H1 (cell line): ENCODE measurements at regions not wholly inside any gene's neighbourhood (a gene's known extent, or its start where the extent isn't known, plus 50 kb on each side); places are given as distances from the start of the nearest gene placed in this dataset.

Experiments
- CTCF ChIA-PET: fragments of 300-600 bp; sonication (Branson Sonifier 250); formaldehyde crosslinking; loops from one replicate; lab custom pipeline; 2021; ENCODE audit not compliant: partially characterized antibody; lab: Charles Lee
- POLR2A ChIA-PET: fragments of 300-600 bp; sonication (Branson Sonifier 250); formaldehyde crosslinking; loops from one replicate; lab custom pipeline; 2021; ENCODE audit warnings: inconsistent platforms; ENCODE audit not compliant: partially characterized antibody; lab: Charles Lee
- DNase-seq, 2 experiments: peaks; one replicate each; pipeline versions ENCODE4 v3.0.0 to v3.0.0-alpha.2; 2010 to 2022; ENCODE audit warnings: low spot score in 2 of 2, low read depth in 1 of 2, mixed read lengths in 1 of 2
- FAIRE-seq: peaks from 2 replicates; lab custom pipeline; 2011; peaks lifted over from hg19 to GRCh38; lab: Jason Lieb, UNC
- H2AFZ ChIP-seq: 2 replicates; pipeline ENCODE4 v1.8.1; 2012; ENCODE audit warnings: low read length, inconsistent platforms
- H2AK5ac ChIP-seq: 2 replicates; pipeline ENCODE4 v1.6.1; 2013; ENCODE audit warnings: low read depth, low read length
- H2BK120ac ChIP-seq: replicated peaks from 2 replicates; pipeline ENCODE3; 2013; ENCODE audit warnings: low read depth, low read length, inconsistent platforms
- H2BK12ac ChIP-seq: 2 replicates; pipeline ENCODE4 v1.6.1; 2013; ENCODE audit warnings: low read depth, low read length
- H2BK15ac ChIP-seq: 2 replicates; pipeline ENCODE4 v1.6.1; 2013; ENCODE audit warnings: low read length
- H2BK20ac ChIP-seq: 2 replicates; pipeline ENCODE4 v1.6.1; 2013; ENCODE audit warnings: low read length
- H2BK5ac ChIP-seq: 2 replicates; pipeline ENCODE4 v1.6.1; 2013; ENCODE audit warnings: low read depth, low read length
- H3K14ac ChIP-seq: 2 replicates; pipeline ENCODE4 v1.6.1; 2013; ENCODE audit warnings: inconsistent platforms; ENCODE audit not compliant: insufficient read length
- H3K18ac ChIP-seq: 2 replicates; pipeline ENCODE4 v1.6.1; 2013; ENCODE audit warnings: low read length; ENCODE audit errors: extremely low read depth
- H3K23ac ChIP-seq: 2 replicates; pipeline ENCODE4 v1.6.1; 2013; ENCODE audit warnings: inconsistent platforms; ENCODE audit not compliant: insufficient read length
- H3K23me2 ChIP-seq: 2 replicates; pipeline ENCODE4 v1.6.1; 2013; ENCODE audit warnings: low read depth, low read length
- H3K27ac ChIP-seq: 2 replicates; pipeline ENCODE4 v1.6.1; 2011; ENCODE audit warnings: low read depth, low read length, inconsistent platforms
- H3K27me3 ChIP-seq, 4 experiments: replicated peaks in 1 of 4; 1 replicate in 1 of 4; 2 replicates in 3 of 4; pipeline versions ENCODE4 v1.6.1 to v1.8.1; 2011 to 2013; ENCODE audit warnings: low read length in 3 of 4, mild to moderate bottlenecking in 3 of 4, inconsistent platforms in 2 of 4, mixed read lengths in 2 of 4, moderate library complexity in 1 of 4; ENCODE audit not compliant: control insufficient read depth in 3 of 4, insufficient read depth in 3 of 4; ENCODE audit errors: extremely low read depth in 1 of 4
- H3K36me3 ChIP-seq, 4 experiments: 2 replicates each; pipeline versions ENCODE4 v1.6.1 to v1.8.1; 2011 to 2013; ENCODE audit warnings: mild to moderate bottlenecking in 4 of 4, low read length in 3 of 4, moderate library complexity in 2 of 4, control low read depth in 1 of 4, inconsistent platforms in 1 of 4; ENCODE audit not compliant: insufficient read depth in 4 of 4, control insufficient read depth in 2 of 4
- H3K4ac ChIP-seq: replicated peaks from 2 replicates; pipeline ENCODE3; 2013; ENCODE audit warnings: low read length, low read depth, mixed read lengths, inconsistent platforms; ENCODE audit not compliant: insufficient read length
- H3K4me1 ChIP-seq, 4 experiments: replicated peaks in 1 of 4; 1 replicate in 1 of 4; 2 replicates in 3 of 4; pipeline versions ENCODE4 v1.6.1 to v1.8.1; 2011 to 2013; ENCODE audit warnings: low read length in 3 of 4, inconsistent platforms in 2 of 4, mixed read lengths in 1 of 4; ENCODE audit not compliant: insufficient read depth in 4 of 4, control insufficient read depth in 3 of 4
- H3K4me2 ChIP-seq, 2 experiments: 2 replicates each; pipeline versions ENCODE4 v1.6.1 to v1.8.1; 2011 to 2013; ENCODE audit warnings: low read depth in 2 of 2, low read length in 2 of 2, control low read depth in 1 of 2, inconsistent platforms in 1 of 2, mild to moderate bottlenecking in 1 of 2; ENCODE audit not compliant: insufficient read depth in 1 of 2
- H3K4me3 ChIP-seq, 4 experiments: fragments of 200-600, 300-600 bp in 1 of 4; sonication (generic), shearing (Covaris generic), sonication (Bioruptor Twin) in 1 of 4; 2 replicates each; pipeline versions ENCODE4 v1.5.1 to v1.8.1; 2011 to 2016; ENCODE audit warnings: low read length in 4 of 4, low read depth in 3 of 4, control low read depth in 2 of 4, inconsistent platforms in 2 of 4, mild to moderate bottlenecking in 2 of 4, mixed read lengths in 1 of 4, moderate library complexity in 1 of 4; ENCODE audit not compliant: insufficient read depth in 2 of 4; ENCODE audit errors: extremely low read depth in 1 of 4
- H3K56ac ChIP-seq: replicated peaks from 2 replicates; pipeline ENCODE3; 2013; ENCODE audit warnings: low read depth, mild to moderate bottlenecking, mixed read lengths, low read length, inconsistent platforms; ENCODE audit not compliant: insufficient read length
- H3K79me1 ChIP-seq: 2 replicates; pipeline ENCODE4 v1.6.1; 2013; ENCODE audit warnings: low read depth, low read length, control low read depth
- H3K79me2 ChIP-seq, 2 experiments: 2 replicates each; pipeline versions ENCODE4 v1.6.1 to v1.8.1; 2012 to 2013; ENCODE audit warnings: low read length in 2 of 2, mild to moderate bottlenecking in 2 of 2, inconsistent platforms in 1 of 2; ENCODE audit not compliant: insufficient read depth in 2 of 2, control insufficient read depth in 1 of 2
- H3K9ac ChIP-seq, 4 experiments: replicated peaks in 1 of 4; 1 replicate in 1 of 4; 2 replicates in 3 of 4; pipeline versions ENCODE4 v1.6.1 to v1.8.1; 2011 to 2013; ENCODE audit warnings: low read depth in 3 of 4, low read length in 3 of 4, control low read depth in 2 of 4, mild to moderate bottlenecking in 2 of 4, moderate library complexity in 2 of 4, inconsistent platforms in 1 of 4; ENCODE audit errors: extremely low read depth in 1 of 4
- H3K9me3 ChIP-seq, 2 experiments: 2 replicates each; pipeline versions ENCODE4 v1.6.1 to v1.8.1; 2012 to 2013; ENCODE audit warnings: mild to moderate bottlenecking in 2 of 2, moderate library complexity in 2 of 2, control low read depth in 1 of 2, inconsistent platforms in 1 of 2, low read depth in 1 of 2, low read length in 1 of 2, mixed read lengths in 1 of 2; ENCODE audit not compliant: insufficient read depth in 2 of 2
- H4K20me1 ChIP-seq, 2 experiments: replicated peaks in 1 of 2; 2 replicates each; pipeline versions ENCODE3 to v1.8.1; 2011 to 2013; ENCODE audit warnings: inconsistent platforms in 2 of 2, low read length in 2 of 2, mild to moderate bottlenecking in 1 of 2; ENCODE audit not compliant: insufficient read depth in 2 of 2, control insufficient read depth in 1 of 2
- H4K5ac ChIP-seq: 2 replicates; pipeline ENCODE4 v1.6.1; 2013; ENCODE audit warnings: low read length, low read depth, mixed read lengths, inconsistent platforms; ENCODE audit not compliant: insufficient read length
- H4K8ac ChIP-seq: 2 replicates; pipeline ENCODE4 v1.8.0; 2013; ENCODE audit warnings: mild to moderate bottlenecking, moderate library complexity, low read length, inconsistent platforms; ENCODE audit not compliant: insufficient read depth; ENCODE audit errors: extremely low read depth
- H4K91ac ChIP-seq: replicated peaks from 2 replicates; pipeline ENCODE3; 2013; ENCODE audit warnings: low read length, mixed read lengths, inconsistent platforms; ENCODE audit not compliant: insufficient read length
- BACH1 ChIP-seq: IDR thresholded peaks from 2 replicates; pipeline ENCODE4 v1.6.1; 2012; ENCODE audit warnings: low read length, improper control_type of control experiment
- BRCA1 ChIP-seq: IDR thresholded peaks from 2 replicates; pipeline ENCODE4 v1.6.1; 2012; ENCODE audit warnings: low read depth, low read length, improper control_type of control experiment
- CHD2 ChIP-seq: IDR thresholded peaks from 2 replicates; pipeline ENCODE4 v1.6.1; 2012; ENCODE audit warnings: low read length, improper control_type of control experiment
- EGR1 ChIP-seq: IDR thresholded peaks from 2 replicates; pipeline ENCODE4 v1.6.1; 2011; ENCODE audit warnings: low read depth, low read length, borderline replicate concordance
- EP300 ChIP-seq, 2 experiments: IDR thresholded peaks; 1 replicate in 1 of 2; 2 replicates in 1 of 2; pipeline ENCODE4 v1.6.1; 2011 to 2012; ENCODE audit warnings: low read depth in 2 of 2, low read length in 2 of 2, mild to moderate bottlenecking in 2 of 2, borderline replicate concordance in 1 of 2, inconsistent platforms in 1 of 2, moderate library complexity in 1 of 2
- HDAC2 ChIP-seq, 2 experiments: fragments of 300-600 bp in 1 of 2; sonication (generic) in 1 of 2; IDR thresholded peaks; 2 replicates each; pipeline ENCODE4 v1.6.1; 2011 to 2012; ENCODE audit warnings: low read depth in 2 of 2, low read length in 2 of 2, mild to moderate bottlenecking in 2 of 2, moderate library complexity in 2 of 2, borderline replicate concordance in 1 of 2, inconsistent platforms in 1 of 2
- JUN ChIP-seq: IDR thresholded peaks from 2 replicates; pipeline ENCODE4 v1.6.1; 2011; ENCODE audit warnings: low read depth, mild to moderate bottlenecking, improper control_type of control experiment, low read length
- KDM5A ChIP-seq: fragments of 200-600 bp; IDR thresholded peaks from 2 replicates; pipeline ENCODE4 v1.7.1; 2012; ENCODE audit warnings: mild to moderate bottlenecking, low read length, inconsistent platforms, mixed read lengths
- MAFK ChIP-seq: IDR thresholded peaks from 2 replicates; pipeline ENCODE4 v1.6.1; 2012; ENCODE audit warnings: low read depth, mild to moderate bottlenecking, improper control_type of control experiment, low read length
- NRF1 ChIP-seq: IDR thresholded peaks from 2 replicates; pipeline ENCODE4 v1.6.1; 2011; ENCODE audit warnings: mild to moderate bottlenecking, low read depth, low read length, improper control_type of control experiment
- RNF2 ChIP-seq: fragments of 200-900, 300-1000 bp; sonication (generic); IDR thresholded peaks from 2 replicates; pipeline ENCODE4 v1.7.1; 2016; ENCODE audit warnings: borderline replicate concordance, low read depth, mild to moderate bottlenecking, antibody characterized with exemption, low read length; ENCODE audit not compliant: poor library complexity, severe bottlenecking; ENCODE audit errors: missing control alignments
- SP1 ChIP-seq: IDR thresholded peaks from 2 replicates; pipeline ENCODE4 v1.6.1; 2011; ENCODE audit warnings: low read depth, low read length
- SP2 ChIP-seq: IDR thresholded peaks from 2 replicates; pipeline ENCODE4 v1.6.1; 2012; ENCODE audit warnings: mild to moderate bottlenecking, low read length, inconsistent platforms
- SP4 ChIP-seq: IDR thresholded peaks from 2 replicates; pipeline ENCODE4 v1.6.1; 2012; ENCODE audit warnings: low read length, inconsistent platforms
- SUZ12 ChIP-seq: fragments of 200-600 bp; sonication (generic); IDR thresholded peaks from 2 replicates; pipeline ENCODE4 v1.6.1; 2012; ENCODE audit warnings: mild to moderate bottlenecking, inconsistent platforms, low read length, moderate library complexity, mixed read lengths
- WGBS, 2 experiments: shearing (Covaris generic) in 1 of 2; methylation state at CpG; one replicate each; pipeline versions ENCODE4 v1.1.6 to v1.1.7; 2013 to 2015; ENCODE audit warnings: low lambda C conversion rate in 2 of 2, mixed read lengths in 2 of 2, inconsistent platforms in 1 of 2, low coverage in 1 of 2, missing lambda C conversion rate in 1 of 2; ENCODE audit not compliant: insufficient replicate concordance in 2 of 2, insufficient coverage in 1 of 2, insufficient read length in 1 of 2; ENCODE audit errors: extremely low coverage in 1 of 2, missing lambda C conversion rate in 1 of 2; 5-methylcytosine and 5-hydroxymethylcytosine counted together

DNA sequence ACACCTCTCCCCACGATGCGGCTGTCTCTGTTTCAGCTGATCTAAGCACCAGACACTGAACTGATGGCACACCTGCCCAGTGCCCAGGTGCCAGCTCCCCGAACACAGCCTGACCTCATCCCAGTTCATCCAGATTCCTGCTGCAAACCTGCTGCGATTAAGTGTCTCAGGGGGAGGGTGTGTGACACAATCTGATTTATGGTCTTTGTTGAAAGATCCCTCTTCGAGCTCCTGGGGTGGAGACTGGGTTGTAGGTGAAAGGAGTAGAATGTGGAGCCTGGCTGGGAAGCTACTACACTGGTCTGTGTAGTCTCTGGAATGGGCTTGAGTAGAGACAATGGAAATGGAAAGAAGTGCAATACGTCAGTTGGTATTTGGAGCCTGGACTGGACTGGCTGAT is 390.3 kb downstream of the SHANK2 start:
- H3K4me2 ChIP-seq = no peak overlapping the region
- no peak overlapping the region for H4K5ac ChIP-seq
- no peak overlapping the region for H2BK15ac ChIP-seq
- H3K9ac ChIP-seq = no peak overlapping the region; a peak in 2 of 7 replicates
- no peak overlapping the region for H2BK12ac ChIP-seq
- H2BK120ac ChIP-seq = no peak overlapping the region
- no peak overlapping the region for H3K56ac ChIP-seq
- no peaks in the 10 kb centered on the region for H3K36me3 ChIP-seq
- FAIRE-seq = no peak
- CTCF ChIA-PET = interaction anchor here (1.0 to 2.2 kb wide), 7 partner anchors 11 to 512 kb away, joined by 3 to 7 read pairs (median 5); no protein-coding TSS in a partner anchor
- no peak overlapping the region for H4K91ac ChIP-seq
- no peaks in the 10 kb centered on the region for H3K9me3 ChIP-seq
- no peak overlapping the region for H2AFZ ChIP-seq
- H3K27me3 ChIP-seq = no peaks in the 10 kb centered on the region
- H3K4me1 ChIP-seq = peaks cover 0 to 4% (median 2%) of the 10 kb centered on the region in 4 experiments; a peak in 4 of 7 replicates
- no peak overlapping the region for H3K14ac ChIP-seq
- POLR2A ChIA-PET = interaction anchor here (1.4 kb wide), 1 partner anchor 27 kb away, joined by 6 read pairs; no protein-coding TSS in a partner anchor
- no peak overlapping the region for H2BK20ac ChIP-seq
- H4K8ac ChIP-seq = no peak overlapping the region
- peaks cover 2 to 8% of the 10 kb centered on the region in 2 experiments for H4K20me1 ChIP-seq
- H3K4ac ChIP-seq = no peak overlapping the region
- DNase-seq = no peak
- H3K79me1 ChIP-seq = no peaks in the 10 kb centered on the region
- H3K23ac ChIP-seq = no peak overlapping the region
- no peaks in the 10 kb centered on the region for H3K79me2 ChIP-seq
- H3K18ac ChIP-seq = no peak overlapping the region
- 92% methylated on average over 6 of the region's 6 CpGs; no CpG with 5 or more reads in 1 of the 2 experiments for WGBS, 2 experiments
- H3K4me3 ChIP-seq = no peak overlapping the region
- peaks cover 5% of the 10 kb centered on the region; the same call in 1 of the 2 replicates for H3K23me2 ChIP-seq
- no peak overlapping the region for H2BK5ac ChIP-seq
- H3K27ac ChIP-seq = no peak overlapping the region
- no peak overlapping the region for H2AK5ac ChIP-seq
- TF ChIP-seq SUZ12 (no peak), EGR1 (no peak), JUN (no peak), SP2 (no peak), EP300 (IDR thresholded peaks at IDR 0.05; ENCODE audit: borderline replicate concordance in 1 of 2, low read depth in 2 of 2, low read length in 2 of 2) (no peak), NRF1 (no peak), SP1 (no peak), RNF2 (no peak), CHD2 (no peak), KDM5A (no peak), SP4 (no peak), MAFK (no peak), BACH1 (no peak), HDAC2 (IDR thresholded peaks at IDR 0.05; ENCODE audit: borderline replicate concordance in 1 of 2, low read depth in 2 of 2, low read length in 2 of 2) (no peak), BRCA1 (no peak)
